ENCODE measurements at regions not wholly inside any gene's neighbourhood (a gene's known extent, or its start where the extent isn't known, plus 50 kb on each side); places are given as distances from the start of the nearest gene placed in this dataset.

DNA sequence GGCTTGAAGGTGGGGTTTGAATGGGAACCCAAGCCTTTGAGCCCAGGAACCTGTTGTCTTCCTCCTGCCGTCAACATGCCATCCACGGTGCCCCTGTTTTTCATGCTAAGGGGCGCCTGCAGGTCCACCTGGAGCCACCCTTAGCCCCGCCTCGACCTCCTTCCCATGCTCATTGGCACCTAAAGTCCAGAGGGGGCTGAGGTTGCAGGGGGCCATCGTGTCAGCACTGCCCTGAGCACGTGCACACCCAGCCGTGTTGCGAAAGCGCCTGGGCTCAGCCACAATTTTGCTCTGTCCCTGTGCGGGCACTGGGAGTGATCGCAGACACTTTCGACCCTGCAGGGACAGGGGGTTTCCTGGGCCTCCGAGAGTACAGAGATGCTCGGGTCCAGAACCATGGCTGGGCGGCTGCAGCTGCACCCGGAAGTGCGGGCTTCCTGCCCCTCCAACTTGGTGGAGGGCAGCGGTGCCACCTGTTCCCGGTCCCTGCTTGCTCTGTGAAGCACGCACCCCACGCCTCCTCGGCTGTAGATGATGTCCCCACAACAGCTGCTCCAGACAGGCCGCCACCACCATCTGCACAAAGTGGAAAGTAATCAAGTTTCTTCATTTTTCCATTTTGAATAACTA, 454.7 kb downstream of the CDH8 start:
- Histone ChIP-seq H3K4me3 (no peak overlapping the region), H3K36me3 (no peaks in the 10 kb centered on the region), H3K27me3 (replicated peaks in 1 of 7) (no peaks in the 10 kb centered on the region), H3K4me1 (no peaks in the 10 kb centered on the region), H3K27ac (no peak overlapping the region), H3K9me3 (peaks cover 0 to 28% (median 0%) of the 10 kb centered on the region in 8 donors)
- intact Hi-C loops (cut with DNase I; ENCODE audit: low total_unique reads) = no loop called here
- DNase-seq = peak; percentile 58
- TF ChIP-seq POLR2AphosphoS5 (IDR thresholded peaks at IDR 0.05) (no peak), POLR2A (IDR thresholded peaks at IDR 0.05) (no peak)
- TF ChIP-seq, protein P1, sequence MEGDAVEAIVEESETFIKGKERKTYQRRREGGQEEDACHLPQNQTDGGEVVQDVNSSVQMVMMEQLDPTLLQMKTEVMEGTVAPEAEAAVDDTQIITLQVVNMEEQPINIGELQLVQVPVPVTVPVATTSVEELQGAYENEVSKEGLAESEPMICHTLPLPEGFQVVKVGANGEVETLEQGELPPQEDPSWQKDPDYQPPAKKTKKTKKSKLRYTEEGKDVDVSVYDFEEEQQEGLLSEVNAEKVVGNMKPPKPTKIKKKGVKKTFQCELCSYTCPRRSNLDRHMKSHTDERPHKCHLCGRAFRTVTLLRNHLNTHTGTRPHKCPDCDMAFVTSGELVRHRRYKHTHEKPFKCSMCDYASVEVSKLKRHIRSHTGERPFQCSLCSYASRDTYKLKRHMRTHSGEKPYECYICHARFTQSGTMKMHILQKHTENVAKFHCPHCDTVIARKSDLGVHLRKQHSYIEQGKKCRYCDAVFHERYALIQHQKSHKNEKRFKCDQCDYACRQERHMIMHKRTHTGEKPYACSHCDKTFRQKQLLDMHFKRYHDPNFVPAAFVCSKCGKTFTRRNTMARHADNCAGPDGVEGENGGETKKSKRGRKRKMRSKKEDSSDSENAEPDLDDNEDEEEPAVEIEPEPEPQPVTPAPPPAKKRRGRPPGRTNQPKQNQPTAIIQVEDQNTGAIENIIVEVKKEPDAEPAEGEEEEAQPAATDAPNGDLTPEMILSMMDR (IDR thresholded peaks at IDR 0.05 in 8 of 11, conservative IDR thresholded peaks at IDR 0.05 in 3 of 11) = no peak
- WGBS, 5 donors = 86 to 93% (median 88%) methylated on average over 20 to 24 of the region's 24 CpGs

DNA sequence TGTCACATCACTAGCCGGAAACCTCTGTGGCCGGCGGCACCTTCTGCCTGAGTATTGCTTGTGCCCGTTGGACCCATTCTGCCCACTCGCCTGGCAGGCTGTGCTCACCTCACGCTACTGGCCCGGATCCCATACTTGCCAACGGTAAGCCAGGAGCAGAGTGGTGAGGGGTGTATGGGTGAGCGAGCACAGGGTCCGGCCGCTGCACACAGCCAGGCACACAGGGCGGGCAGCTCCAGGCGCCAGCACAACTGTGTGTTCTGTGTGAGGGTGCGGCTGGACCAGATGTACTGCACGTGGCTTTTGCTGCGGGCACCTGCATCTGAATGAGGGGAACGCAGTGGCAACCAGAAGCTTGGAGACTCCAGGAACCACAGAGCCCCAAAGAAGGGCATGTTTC, 455.7 kb downstream of the CDH8 start:
- TF ChIP-seq POLR2A (IDR thresholded peaks at IDR 0.05) (no peak), POLR2AphosphoS5 (IDR thresholded peaks at IDR 0.05) (no peak)
- TF ChIP-seq, protein P1 (IDR thresholded peaks at IDR 0.05 in 8 of 11, conservative IDR thresholded peaks at IDR 0.05 in 3 of 11) = no peak
- WGBS, 5 donors = 88 to 98% (median 94%) methylated on average over 8 to 17 of the region's 17 CpGs
- peak; percentile 73 for DNase-seq

DNA sequence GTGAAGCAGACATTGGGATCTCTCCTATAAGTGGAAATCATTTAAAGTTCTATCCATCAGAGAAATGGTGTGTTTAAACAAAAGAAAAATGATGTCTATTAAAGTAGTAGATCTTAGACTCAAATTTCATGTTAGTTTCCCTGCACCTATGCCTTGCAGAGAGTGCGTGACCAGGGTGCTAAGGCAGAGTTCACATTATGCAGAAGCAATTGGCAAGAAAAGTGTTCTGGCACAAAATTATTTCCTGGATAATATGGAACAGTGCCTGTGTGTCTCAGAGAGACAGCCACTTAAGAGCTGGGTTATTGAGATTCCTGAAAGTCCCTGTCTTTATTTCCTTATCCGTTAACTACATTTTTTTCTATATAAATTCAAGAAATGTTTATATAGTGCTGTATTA, 457.0 kb downstream of the CDH8 start:
- Histone ChIP-seq H3K27me3 (replicated peaks in 1 of 7) (no peaks in the 10 kb centered on the region), H3K4me1 (no peaks in the 10 kb centered on the region), H3K9me3 (peaks cover 0 to 28% (median 0%) of the 10 kb centered on the region in 8 donors), H3K27ac (no peak overlapping the region), H3K36me3 (no peaks in the 10 kb centered on the region), H3K4me3 (no peak overlapping the region)
- DNase-seq = no peak
- intact Hi-C loops (cut with DNase I; ENCODE audit: low total_unique reads) = no loop called here
- WGBS, 5 donors = 54 to 90% (median 69%) methylated on average over 2 of the region's 2 CpGs
- TF ChIP-seq POLR2AphosphoS5 (IDR thresholded peaks at IDR 0.05) (no peak), POLR2A (IDR thresholded peaks at IDR 0.05) (no peak)
- TF ChIP-seq, protein P1 (IDR thresholded peaks at IDR 0.05 in 8 of 11, conservative IDR thresholded peaks at IDR 0.05 in 3 of 11) = no peak

More for the DNA sequence above, 455.7 kb downstream of the CDH8 start:
- Histone ChIP-seq H3K4me3 (no peak overlapping the region), H3K4me1 (no peaks in the 10 kb centered on the region), H3K27me3 (replicated peaks in 1 of 7) (no peaks in the 10 kb centered on the region), H3K27ac (no peak overlapping the region), H3K36me3 (no peaks in the 10 kb centered on the region), H3K9me3 (peaks cover 0 to 28% (median 0%) of the 10 kb centered on the region in 8 donors)
- intact Hi-C loops (cut with DNase I; ENCODE audit: low total_unique reads) = no loop called here

DNA sequence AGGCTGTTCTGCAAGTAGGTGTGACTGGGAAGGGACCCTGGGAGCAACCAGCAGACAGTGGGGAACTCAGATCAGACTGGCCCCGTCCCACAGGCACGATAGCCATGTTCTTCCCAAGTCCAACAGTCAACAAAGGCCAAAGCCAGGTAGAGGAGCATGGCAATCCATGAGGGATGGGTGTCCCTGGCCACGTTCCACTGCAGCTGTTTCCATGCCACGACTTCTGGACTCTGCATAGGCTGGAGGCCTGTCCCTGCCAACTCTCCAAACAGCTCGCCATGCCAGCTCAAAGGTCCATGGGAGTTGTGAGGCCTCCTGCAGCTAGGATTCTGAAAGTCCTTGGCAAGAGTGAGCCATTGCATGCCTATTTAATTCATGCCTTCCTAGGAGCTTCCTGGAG, 459.8 kb downstream of the CDH8 start:
- Histone ChIP-seq H3K27ac (no peak overlapping the region), H3K36me3 (no peaks in the 10 kb centered on the region), H3K9me3 (peaks cover 0 to 23% (median 4%) of the 10 kb centered on the region in 8 donors), H3K27me3 (replicated peaks in 1 of 7) (no peaks in the 10 kb centered on the region), H3K4me3 (no peak overlapping the region), H3K4me1 (no peaks in the 10 kb centered on the region)
- intact Hi-C loops (cut with DNase I; ENCODE audit: low total_unique reads) = no loop called here
- DNase-seq = no peak
- TF ChIP-seq POLR2AphosphoS5 (IDR thresholded peaks at IDR 0.05) (no peak), POLR2A (IDR thresholded peaks at IDR 0.05) (no peak)
- TF ChIP-seq, protein P1 (IDR thresholded peaks at IDR 0.05 in 8 of 11, conservative IDR thresholded peaks at IDR 0.05 in 3 of 11) = no peak
- 71 to 88% (median 80%) methylated on average over 5 of the region's 5 CpGs for WGBS, 5 donors
